CD4-positive, alpha-beta T cell treated with Interferon gamma for 1 hour (primary cell): ENCODE measurements at regions not wholly inside any gene's neighbourhood (a gene's known extent, or its start where the extent isn't known, plus 50 kb on each side); places are given as distances from the start of the nearest gene placed in this dataset.
"Not testable (repeated sequence)": the region's sequence is repeated elsewhere in the genome, so short reads cannot be mapped to it uniquely, and the experiment has no call there.

Experiments
- DNase-seq: peaks from one replicate; pipeline ENCODE4 v3.0.0-alpha.2; 2020

GRCh38 chr15:20363591-20363990, 178.0 kb downstream of the GOLGA6L6 start:
- not testable (repeated sequence) for DNase-seq

- DNase-seq: no peak
Observed at GRCh38 chr15:20361091-20361490, 180.5 kb downstream of the GOLGA6L6 start.

GRCh38 chr15:20358779-20359414, 182.7 kb downstream of the GOLGA6L6 start:
- no peak for DNase-seq

GRCh38 chr15:20358066-20358778, 183.4 kb downstream of the GOLGA6L6 start:
- peak; percentile 1 for DNase-seq

- DNase-seq: peak; percentile 2
Observed at GRCh38 chr15:20357481-20358065, 184.0 kb downstream of the GOLGA6L6 start.

GRCh38 chr15:20356911-20357480, 184.6 kb downstream of the GOLGA6L6 start:
- DNase-seq: no peak

- DNase-seq: peak; percentile 71
Observed at GRCh38 chr15:20356444-20356910, 185.1 kb downstream of the GOLGA6L6 start.

- no peak for DNase-seq
Observed at GRCh38 chr15:20355256-20355868, 186.2 kb downstream of the GOLGA6L6 start.

GRCh38 chr15:20354884-20355223, 186.7 kb downstream of the GOLGA6L6 start:
- DNase-seq: not testable (repeated sequence)

GRCh38 chr15:20353966-20354883, 187.4 kb downstream of the GOLGA6L6 start:
- peak; percentile 2 for DNase-seq

GRCh38 chr15:20352241-20353200, 189.1 kb downstream of the GOLGA6L6 start:
- DNase-seq: peak; percentile 2

GRCh38 chr15:20351448-20351971, 190.1 kb downstream of the GOLGA6L6 start:
- no peak for DNase-seq

- no peak for DNase-seq
Observed at GRCh38 chr15:20349774-20350498, 191.7 kb downstream of the GOLGA6L6 start.

GRCh38 chr15:20348900-20349773, 192.5 kb downstream of the GOLGA6L6 start:
- DNase-seq: peak; percentile 8

- DNase-seq: no peak
Observed at GRCh38 chr15:20348291-20348899, 193.2 kb downstream of the GOLGA6L6 start.

- DNase-seq: no peak
Observed at GRCh38 chr15:20346082-20346805, 195.4 kb downstream of the GOLGA6L6 start.

- DNase-seq: peak; percentile 1
Observed at GRCh38 chr15:20345401-20345958, 196.1 kb downstream of the GOLGA6L6 start.
